HG02610 (cell line): ENCODE measurements at regions not wholly inside any gene's neighbourhood (a gene's known extent, or its start where the extent isn't known, plus 50 kb on each side); places are given as distances from the start of the nearest gene placed in this dataset.

Source experiments
- ATAC-seq: cut with Tn5 transposase; IDR thresholded peaks from one replicate; pipeline ENCODE4 v1.9.1; 2021; ENCODE audit warnings: mild to moderate bottlenecking, moderate library complexity; ENCODE audit not compliant: unreplicated experiment

DNA sequence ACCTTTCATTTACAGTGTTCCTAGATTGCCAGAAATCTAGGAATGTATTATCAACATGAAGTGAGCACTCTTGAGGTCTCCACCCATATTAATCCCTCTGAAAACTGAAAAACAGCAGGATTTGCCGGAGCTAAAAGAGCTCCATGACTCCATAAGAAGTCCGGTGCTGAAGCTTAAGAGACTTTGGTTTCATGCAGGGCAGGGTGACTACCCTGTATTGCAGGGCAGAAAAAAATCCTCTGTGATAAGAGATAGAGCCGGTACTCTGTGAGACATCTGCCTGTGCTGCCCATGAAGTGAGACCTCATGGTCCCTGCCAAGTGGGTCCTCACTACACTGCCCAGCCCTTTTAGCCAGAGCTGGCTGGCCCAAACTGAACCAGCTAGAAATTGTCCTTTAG, 127.2 kb upstream of the NPY2R start:
- no peak for ATAC-seq

DNA sequence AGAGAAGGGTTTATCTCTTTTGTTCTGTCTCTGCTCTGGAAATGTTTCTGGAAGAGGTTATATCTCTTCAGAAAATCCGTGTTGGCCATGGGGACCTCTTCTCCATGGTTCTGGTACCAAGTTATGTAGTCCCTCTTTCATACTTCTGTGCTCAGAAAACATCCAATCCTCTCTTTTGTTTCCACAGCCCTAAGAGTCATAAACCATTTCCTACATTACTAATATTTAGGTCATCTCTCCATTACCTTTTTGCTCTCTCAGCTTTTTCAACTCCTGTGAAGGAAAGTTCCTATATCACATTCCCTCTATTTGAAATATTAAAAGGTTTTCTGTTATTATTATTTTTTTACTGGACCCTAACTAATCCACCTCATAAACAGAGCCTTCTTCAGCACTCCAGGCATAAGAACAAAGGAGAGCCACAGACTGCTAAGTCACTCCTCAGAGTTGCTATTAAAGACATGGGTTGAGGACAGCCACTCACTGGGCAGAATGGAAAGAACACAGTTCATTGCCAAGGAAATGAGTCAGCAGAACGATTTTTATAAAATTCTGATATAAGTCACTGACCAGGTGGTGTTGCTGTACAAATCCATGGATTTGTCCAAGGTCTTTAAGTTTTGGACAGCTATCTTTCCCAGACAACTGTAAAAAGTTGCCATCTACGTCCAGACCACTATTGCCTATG, 122.4 kb upstream of the NPY2R start:
- no peak for ATAC-seq

DNA sequence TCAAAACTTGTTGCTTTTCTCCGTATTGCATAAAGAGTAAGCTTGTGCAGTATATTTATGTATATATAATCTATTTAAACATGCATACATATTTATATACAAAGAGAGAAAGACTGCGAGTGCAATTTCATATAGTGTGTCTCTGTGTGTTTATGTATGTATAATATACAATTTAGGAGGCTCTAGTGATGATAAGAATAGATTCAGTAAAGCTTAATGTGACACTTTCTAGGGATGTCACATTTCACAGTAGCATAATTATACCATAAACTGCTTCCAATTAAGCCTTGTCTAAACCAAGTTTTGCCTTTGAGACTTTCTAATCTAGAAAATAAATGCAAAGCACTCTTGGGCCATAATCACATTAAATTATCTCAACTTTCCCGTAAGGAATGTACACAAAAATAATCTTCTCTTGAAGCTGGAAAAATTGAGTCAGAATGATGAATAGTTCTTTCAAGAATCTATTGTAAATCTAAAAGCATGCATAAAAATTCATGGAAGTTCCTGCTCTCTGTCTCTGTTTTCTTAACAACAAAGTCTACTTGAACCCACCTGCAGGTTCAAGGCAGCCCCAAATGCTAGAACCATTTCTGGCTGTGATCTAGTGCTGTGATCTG, 114.1 kb upstream of the NPY2R start:
- ATAC-seq, result no peak

DNA sequence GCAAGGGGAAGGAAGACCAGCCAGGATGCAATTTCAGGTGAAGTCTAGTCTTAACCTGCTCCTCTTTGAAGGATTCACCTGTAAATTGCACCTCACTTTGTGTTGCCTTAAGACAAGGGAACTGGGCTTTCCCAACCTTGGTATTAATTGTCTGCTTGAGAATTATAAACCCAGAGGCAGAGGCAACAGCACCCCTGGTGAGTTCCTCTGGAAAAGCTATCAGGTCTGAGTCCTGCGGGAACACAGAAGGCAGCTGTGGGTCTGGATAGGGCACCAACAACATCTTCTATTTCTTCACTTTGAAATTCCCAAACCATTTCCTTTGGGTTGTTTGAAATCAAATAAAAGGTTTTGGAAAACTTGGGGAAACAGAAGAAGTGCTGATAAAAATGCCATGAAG, 109.2 kb upstream of the NPY2R start:
- ATAC-seq, result no peak

DNA sequence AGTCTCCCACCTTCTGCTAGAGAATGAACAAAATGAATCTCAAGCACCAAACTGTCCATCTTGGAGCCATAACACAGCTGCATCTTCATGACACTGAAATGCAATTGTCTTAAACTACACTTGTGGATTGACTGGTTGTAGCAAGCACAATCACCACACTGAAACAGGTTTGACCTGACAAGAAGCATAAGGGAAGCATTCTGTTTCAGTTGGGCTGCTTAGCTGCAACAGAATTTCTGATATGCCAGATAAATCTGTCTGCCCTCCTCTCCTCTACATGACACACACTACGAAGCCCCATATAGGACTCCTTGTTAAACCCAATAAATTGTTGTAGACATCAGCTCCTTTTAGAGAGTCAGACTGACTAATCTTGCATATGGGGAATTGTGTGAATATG, 101.8 kb upstream of the NPY2R start:
- ATAC-seq, result no peak

DNA sequence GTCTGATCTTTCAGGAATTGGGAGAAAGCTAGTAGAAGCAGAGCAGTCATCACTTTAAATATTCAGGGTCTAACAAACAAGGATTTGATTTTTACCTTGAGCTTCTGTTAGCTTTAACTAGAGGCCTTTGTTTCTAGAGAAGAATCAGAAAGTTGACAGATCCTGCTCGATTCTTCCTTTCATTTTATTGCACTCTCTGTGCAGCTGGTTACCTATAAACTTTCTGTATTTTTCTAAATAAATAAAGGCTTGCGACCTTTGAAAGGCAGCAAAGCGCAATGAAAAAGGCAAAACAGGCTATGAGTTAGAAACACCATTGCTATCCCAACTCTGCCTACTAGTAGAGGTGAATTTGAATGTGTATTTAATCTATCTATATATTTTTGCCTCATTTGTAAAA, 101.4 kb upstream of the NPY2R start:
- no peak for ATAC-seq

DNA sequence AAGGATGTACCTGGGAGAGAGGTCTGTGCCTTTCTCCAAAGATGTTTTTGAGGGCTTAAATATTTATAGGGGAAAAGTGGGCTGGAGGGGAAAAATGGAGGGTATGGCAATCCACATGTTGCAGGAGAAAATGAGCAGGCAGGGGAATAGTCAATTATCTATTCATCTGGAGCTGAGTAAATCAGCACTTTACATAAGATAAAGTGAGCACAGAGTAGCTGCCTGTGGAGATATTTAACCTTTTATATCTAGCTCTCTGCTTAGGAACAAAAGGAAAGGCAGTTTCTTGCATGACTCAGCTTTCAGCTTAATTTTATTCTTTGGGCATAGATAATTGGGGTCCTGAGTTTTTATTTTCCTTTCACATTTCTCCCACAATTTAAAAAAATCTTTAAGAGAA, 93.6 kb upstream of the NPY2R start:
- no peak for ATAC-seq

DNA sequence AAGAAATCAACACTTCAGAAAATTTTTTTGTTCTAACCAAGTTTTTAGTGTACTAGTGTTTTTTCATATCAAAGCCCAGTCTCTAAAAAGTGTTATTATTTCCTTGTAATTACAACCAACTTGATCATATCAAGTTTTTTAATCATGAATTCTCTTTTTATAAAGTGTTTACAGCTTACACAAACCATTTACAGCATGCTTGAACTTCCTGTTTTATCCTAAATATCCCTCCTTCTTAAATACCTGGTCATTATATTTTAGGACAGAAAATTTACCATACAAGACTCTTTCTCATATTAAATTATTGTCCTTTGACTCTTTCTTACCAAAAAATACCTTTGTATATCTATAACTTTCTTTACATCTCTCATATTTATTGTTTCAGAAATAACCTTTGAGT, 89.4 kb upstream of the NPY2R start:
- no peak for ATAC-seq

DNA sequence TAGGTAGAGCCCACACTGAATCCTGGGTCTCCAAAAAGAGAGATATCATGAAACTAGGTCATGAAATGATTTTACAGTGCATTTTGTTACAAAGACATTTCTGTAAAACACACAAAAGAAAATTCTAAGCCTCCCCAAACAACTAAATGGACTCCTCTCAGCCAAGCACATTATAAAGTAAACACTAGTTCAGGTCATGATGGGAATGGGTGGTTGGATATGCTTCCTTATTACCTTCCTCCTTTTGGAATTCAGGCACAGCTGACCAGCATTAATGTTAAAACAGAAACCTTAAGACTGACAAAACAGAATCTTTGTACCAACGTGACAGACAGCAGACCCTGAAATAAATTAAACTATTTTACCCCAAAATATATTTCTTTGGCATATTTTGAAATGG, 87.9 kb upstream of the NPY2R start:
- no peak for ATAC-seq

DNA sequence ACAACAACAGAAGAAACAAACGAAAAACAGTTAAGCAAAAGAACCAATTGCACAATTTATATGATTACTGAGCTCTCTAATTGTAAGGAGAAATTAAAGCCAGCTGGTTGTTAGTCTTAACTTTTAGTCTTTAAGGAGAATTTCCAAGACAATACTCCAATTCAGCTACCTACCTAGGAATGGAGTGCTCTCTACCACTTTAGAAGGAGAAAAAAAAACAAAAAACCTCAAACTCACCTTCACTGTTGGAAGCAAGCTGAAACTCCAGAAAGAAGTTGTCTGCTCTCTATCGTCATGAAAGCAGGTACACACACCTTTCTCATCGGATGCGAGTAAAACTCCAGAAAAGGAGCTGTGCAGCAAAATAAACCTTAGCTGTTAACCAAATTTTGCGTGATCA, 86.1 kb upstream of the NPY2R start:
- ATAC-seq, result no peak

DNA sequence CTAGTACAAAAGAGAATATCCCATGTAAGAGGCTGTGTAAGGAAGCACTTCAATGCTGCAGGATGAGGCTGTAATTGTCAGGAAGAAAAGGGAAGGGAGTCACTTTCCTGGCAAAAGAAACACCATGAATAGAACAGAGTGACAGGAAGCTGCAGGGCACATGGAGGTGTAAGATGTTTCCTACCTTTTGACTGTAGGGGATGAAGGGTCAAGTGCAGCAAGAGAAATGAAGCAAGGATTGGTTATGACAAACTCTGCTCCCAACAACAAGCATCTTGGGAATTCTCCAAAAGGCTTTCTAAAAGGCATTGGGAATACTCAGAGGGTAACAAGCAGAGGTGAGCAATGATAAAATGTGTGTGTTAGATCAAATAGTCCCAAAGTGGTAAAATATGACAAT, 74.3 kb upstream of the NPY2R start:
- no peak for ATAC-seq

DNA sequence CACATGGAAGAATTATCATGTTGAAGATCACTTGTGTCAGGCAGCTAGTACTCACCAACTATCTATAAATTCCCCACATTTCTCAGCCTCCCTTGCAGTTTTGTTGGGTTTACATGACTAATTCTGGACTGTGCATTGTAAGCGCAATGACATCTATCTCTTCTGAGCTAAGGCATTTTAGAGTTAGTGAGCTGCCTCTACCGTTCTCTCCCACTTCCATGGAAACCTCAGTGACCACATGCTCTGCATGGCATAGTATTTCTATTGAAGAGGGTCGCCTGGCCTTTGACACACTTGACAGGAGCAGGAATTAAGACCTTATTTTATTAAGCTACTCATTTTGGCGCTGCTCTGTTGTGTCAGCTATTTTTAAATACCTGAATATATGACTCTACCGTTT, 67.5 kb upstream of the NPY2R start:
- ATAC-seq, result no peak

DNA sequence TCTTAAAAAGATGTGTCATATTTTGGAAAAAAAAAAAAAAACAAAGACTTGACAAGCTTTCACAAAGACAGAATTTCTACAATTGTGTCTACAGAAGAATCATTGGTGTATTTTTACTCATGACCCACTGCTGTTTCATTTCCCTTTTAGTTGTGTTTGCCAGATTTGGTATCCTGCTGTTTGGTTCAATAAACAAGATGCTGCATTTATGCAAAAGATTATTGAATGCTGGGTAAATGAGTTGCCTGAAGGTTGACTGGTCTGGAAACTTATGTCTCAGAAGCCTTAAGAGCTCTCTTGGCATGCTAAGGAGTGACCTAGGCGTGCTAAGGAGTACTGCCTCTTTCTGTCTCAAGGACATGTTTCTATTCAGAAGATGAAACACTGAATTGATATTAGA, 64.9 kb upstream of the NPY2R start:
- no peak for ATAC-seq
